GM12864 (cell line): ENCODE measurements at regions not wholly inside any gene's neighbourhood (a gene's known extent, or its start where the extent isn't known, plus 50 kb on each side); places are given as distances from the start of the nearest gene placed in this dataset.

Experiments
- DNase-seq: peaks from one replicate; pipeline ENCODE4 v3.0.0-alpha.2; 2011; ENCODE audit warnings: low read depth
- H3K4me3 ChIP-seq: 2 replicates; pipeline ENCODE4 v1.5.1; 2011; ENCODE audit warnings: mild to moderate bottlenecking, low read depth, low read length, control low read depth
- TF ChIP-seq, protein P1 (sequence below): IDR thresholded peaks from 2 replicates; pipeline ENCODE4 v1.5.1; 2011; ENCODE audit warnings: low read depth, mild to moderate bottlenecking, moderate library complexity, low read length, control low read depth, inconsistent platforms; ENCODE audit errors: missing control alignments

DNA sequence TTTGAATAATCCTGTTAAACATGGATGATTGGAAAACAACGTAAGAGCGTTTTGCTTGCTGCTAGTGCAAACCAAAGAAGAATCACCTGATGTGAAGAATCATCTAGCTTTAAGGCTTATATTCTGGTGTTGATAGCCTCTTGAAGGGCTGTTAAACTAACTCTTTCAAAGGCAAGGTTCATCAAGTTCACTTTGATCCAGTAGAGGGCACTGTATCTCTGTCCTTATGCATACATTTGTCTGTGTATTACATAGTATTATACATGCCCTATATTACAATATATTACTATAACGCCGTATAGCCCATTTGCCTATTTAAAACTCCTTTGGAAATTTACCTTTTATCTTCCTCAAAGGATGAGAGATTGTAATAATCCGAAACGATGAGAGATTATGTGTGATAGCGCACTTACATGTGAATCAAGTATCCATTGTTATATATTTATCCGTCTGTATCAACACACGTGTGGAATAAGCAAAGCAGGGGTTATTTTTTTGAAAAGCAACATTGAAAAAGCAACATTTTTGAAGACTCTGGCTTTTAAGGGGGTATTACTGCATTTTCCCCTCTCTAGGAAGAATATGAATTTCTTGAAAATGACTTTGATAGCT, 50.8 kb upstream of the NRN1 start:
- TF ChIP-seq, protein P1, sequence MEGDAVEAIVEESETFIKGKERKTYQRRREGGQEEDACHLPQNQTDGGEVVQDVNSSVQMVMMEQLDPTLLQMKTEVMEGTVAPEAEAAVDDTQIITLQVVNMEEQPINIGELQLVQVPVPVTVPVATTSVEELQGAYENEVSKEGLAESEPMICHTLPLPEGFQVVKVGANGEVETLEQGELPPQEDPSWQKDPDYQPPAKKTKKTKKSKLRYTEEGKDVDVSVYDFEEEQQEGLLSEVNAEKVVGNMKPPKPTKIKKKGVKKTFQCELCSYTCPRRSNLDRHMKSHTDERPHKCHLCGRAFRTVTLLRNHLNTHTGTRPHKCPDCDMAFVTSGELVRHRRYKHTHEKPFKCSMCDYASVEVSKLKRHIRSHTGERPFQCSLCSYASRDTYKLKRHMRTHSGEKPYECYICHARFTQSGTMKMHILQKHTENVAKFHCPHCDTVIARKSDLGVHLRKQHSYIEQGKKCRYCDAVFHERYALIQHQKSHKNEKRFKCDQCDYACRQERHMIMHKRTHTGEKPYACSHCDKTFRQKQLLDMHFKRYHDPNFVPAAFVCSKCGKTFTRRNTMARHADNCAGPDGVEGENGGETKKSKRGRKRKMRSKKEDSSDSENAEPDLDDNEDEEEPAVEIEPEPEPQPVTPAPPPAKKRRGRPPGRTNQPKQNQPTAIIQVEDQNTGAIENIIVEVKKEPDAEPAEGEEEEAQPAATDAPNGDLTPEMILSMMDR = peak; percentile 57
- peak; percentile 29 for DNase-seq
- H3K4me3 ChIP-seq = no peak overlapping the region
